Cerebellar cortex (tissue), 1 donor: ENCODE measurements at regions not wholly inside any gene's neighbourhood (a gene's known extent, or its start where the extent isn't known, plus 50 kb on each side); places are given as distances from the start of the nearest gene placed in this dataset.

Experiments used
- DNase-seq: peaks from one replicate; pipeline ENCODE4 v3.0.0-alpha.2; 2015; ENCODE audit warnings: low spot score

GRCh38 chr5:9922719-9923118, 292.6 kb upstream of the TAS2R1 start:
- no peak for DNase-seq

DNA sequence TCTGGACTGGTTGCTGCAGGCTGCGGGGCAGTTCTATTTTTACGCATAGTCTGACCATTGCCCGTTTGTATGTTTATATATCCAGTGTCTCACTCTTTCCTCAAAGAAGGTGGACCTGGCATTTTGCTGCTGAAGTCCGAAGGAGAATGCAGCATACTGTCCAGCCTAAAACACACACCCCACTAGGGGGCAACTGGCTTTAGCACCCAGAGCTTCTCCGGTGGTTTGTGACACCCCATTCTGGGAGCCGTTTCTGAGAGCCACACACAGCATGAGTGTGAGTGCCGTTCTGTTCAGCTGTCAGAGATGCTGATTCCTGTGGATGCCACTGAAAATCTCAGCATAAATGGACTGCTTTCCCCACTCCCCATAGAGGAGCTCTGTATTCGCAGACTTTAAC, 290.5 kb upstream of the TAS2R1 start:
- DNase-seq = no peak

GRCh38 chr5:9919306-9920030, 289.3 kb upstream of the TAS2R1 start:
- DNase-seq = no peak

DNA sequence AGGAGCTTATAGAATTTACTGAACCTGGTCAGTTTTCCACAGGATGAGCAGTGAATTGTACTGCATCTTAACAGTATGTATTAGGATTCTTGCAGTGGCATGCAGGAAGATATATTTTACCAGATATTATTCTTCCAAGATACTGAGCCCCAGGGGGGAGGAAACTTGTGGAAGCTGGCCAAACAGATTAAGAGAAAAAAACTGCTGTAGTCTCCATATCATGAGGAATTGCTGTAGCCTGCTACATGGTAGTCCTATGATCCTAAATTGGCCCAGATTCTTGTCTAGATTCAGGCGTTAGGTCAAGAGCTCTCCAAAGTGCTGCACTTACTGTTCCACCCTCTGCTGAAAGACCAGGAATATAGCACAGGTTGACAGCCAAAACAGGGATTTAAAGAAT, 275.5 kb upstream of the TAS2R1 start:
- DNase-seq = no peak

- DNase-seq = no peak
Measured at GRCh38 chr5:9903801-9904200, 273.6 kb upstream of the TAS2R1 start.

GRCh38 chr5:9898319-9898718, 268.2 kb upstream of the TAS2R1 start:
- peak; percentile 67 for DNase-seq

DNA sequence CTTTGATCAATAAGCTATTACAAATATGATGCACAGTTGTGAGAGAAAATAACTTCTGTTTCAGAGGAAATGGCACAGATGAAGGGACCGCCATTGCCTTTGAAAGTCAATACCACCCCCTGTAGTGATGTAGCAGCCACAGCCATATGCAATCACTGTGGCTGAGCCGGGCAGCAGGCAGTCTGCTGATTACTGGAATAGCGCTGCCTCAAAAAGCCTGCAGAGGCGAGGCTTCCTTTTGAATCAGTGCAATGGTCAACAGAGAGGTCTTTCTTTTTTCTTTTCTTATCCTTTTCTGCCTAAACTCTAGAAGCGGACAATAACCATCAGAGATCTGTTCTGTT, 265.1 kb upstream of the TAS2R1 start:
- no peak for DNase-seq

DNA sequence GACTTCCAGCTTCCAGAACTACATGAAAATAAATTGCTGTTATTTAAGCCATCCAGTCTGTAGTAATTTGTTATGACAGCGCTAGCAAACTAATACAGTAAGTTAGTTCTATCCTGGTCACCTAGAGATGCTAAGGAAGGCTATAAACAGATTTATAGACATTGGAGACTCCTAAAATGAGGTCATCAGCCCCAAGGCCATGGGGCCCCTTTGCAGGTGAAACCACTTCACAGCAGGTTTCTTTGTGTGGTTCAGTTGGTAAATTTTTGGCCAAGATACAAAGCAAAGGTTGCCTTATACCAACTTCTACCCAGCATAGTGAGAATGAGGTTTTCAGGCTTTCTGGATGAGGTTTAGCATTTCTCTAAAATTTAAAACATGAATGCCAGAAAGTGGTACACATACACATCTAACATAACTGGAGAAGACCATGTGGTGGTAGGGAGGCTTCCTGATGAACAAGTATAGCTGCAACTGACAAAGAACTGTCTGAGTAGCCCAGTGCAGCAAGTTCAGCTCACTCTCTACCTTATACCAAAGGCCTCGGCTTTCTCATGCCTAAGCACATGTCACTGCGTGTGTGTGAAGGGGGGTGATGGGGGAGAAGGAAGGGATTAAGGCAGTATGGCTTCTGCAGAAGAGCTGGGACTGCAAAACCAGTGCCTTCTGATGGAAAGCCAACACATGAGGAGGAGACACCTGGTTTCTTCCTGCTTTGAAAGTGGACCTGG, 264.6 kb upstream of the TAS2R1 start:
- DNase-seq = no peak

DNA sequence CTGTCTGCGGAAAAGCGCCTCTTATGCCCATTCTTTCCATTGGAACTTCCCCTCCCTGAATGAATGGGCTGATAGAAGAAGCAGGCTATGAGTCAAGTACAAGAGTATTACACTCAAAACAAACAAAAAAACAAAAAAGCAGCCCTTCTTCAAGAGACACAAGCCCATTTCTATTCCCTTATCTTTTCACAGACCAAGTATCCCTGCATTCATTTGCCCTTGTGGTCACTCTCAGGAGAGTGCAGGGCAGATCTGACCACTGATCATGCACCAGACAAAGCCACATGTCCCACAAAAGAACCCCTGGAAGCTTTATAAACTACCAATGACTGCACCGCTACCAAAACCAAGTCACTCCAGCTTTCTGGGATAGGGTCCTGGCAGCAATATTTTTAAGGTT, 262.5 kb upstream of the TAS2R1 start:
- DNase-seq = no peak

- DNase-seq = no peak
Measured at GRCh38 chr5:9889511-9889910, 259.4 kb upstream of the TAS2R1 start.

DNA sequence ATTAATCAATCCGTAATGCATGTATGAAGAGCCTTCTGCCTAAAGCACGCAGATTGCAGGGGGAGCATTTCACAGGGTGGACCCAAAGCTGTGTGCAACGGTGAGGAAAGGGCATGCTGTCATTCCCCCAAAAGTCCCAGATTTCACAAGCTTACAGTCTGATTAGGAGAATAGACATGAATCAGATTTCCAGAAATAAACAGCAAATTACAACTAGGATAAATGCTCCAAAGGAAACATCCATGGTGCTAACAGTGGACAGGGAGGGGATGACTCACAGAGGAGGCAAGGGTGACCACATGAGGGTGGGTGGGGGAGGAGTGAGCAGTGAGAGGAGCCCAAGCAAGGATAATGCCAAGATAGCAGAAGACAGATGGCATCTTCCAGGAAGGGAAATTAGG, 258.4 kb upstream of the TAS2R1 start:
- peak; percentile 73 for DNase-seq

DNA sequence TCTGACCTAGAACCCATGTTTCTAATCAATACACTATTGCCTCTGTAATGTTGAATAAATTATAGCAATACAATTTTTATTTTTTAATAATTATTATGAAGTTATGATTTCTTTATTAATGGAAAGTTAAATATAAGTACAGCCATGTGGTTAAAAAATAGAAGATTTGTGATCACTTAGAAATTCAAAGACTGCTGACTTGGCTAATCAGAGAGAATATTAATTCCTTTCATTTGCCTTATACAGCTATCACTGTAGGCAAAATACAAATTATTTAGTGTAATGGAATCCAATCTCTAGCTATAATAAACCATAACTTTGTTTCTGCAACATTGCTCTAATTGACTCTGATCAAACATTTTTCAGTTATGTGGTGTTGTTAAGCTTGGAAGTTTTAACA, 255.0 kb upstream of the TAS2R1 start:
- no peak for DNase-seq

DNA sequence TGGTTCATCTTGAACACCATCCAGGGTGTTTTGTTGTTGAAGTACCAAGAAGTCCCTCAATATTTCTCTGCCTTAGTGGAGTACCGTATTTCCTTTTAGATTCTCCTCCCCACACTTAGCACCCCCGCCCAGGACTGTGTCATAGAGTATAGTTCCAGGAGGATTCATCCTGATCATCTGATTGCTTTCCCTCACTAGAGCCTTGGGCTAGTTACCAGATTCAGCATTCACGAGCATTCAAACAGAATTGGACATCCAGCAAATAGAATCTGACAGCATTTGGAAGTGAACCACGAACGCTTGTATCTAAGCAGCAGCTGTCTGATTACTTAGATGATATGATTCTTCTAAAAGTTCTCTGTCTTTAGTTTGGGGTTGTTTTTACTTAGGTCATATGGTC, 248.1 kb upstream of the TAS2R1 start:
- no peak for DNase-seq

- no peak for DNase-seq
Measured at GRCh38 chr5:9877488-9877887, 247.3 kb upstream of the TAS2R1 start.

DNA sequence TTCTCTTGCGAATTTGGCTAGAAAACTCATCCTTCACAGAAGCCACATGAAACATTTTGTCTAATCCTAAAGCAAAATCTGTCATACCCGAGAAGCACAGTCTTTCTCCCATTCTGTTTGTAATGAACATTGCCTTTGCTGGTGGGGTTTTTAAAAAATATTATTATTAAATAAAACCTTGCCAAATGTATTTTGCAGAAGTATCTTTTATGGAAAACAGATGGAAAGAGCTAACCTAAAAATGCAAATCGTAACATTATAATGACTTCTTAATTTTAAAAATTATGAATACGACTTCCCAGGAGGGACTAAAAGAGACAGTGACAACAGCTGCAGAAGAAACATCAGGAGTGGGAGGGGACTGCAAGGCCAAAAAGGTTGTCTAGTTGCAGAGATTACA, 246.3 kb upstream of the TAS2R1 start:
- DNase-seq = no peak

- no peak for DNase-seq
Measured at GRCh38 chr5:9869616-9870288, 239.6 kb upstream of the TAS2R1 start.

DNA sequence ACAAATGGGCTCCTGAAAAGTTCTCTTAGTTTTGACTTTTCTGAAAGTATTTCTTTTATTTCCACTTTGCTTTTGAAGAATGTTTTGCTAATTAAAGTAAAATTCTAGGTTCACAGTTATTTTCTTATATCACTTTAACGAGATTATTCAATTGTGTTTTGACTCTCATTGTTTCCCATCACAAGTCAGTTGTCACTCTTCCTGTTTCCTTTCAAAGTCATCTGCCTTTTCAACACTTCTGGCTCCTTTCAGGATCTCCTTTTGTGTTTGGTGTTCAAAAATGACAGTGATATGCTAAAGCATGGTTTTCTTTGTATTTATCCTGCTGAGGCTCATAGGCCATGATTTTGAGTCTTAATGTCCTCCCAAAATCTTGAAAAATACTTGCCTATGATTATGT, 235.4 kb upstream of the TAS2R1 start:
- no peak for DNase-seq

DNA sequence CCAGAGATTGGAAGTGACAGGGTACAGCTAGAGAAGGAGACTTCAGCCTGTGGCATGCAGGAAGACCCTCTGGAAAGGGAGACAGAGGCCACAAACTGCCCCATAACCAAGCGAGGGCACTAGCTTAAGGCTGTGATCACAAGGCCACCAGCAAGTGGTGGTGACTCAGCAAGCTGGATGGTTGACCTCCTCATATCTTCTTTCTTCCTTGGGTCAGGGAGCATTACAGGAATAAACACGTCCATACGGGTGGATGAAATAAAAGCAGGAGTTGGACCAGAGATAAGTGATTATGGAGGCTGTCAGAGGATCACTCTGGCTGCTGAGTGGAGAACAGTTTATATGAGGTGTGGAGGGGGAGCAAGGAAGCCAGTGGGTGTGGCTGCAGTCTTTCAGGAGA, 234.6 kb upstream of the TAS2R1 start:
- no peak for DNase-seq

DNA sequence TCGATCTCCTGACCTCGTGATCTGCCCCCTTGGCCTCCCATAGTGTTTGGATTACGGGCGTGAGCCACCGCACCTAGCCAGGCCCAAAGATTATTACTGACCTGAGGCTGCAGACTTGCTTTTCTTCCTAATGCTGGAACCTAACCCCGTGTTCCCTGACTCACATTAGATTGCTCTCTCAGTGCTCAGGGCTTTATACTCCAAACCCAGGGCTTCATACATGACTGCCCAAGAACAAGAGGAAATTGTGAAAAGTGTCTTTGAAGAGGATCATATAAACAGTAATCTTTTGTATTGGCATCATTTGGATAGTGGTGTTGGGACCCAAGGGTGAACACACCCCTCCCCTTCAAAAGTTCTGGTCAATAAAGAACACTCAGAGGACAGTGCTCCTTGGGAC, 233.3 kb upstream of the TAS2R1 start:
- no peak for DNase-seq

- no peak for DNase-seq
Measured at GRCh38 chr5:9861666-9862256, 231.6 kb upstream of the TAS2R1 start.

DNA sequence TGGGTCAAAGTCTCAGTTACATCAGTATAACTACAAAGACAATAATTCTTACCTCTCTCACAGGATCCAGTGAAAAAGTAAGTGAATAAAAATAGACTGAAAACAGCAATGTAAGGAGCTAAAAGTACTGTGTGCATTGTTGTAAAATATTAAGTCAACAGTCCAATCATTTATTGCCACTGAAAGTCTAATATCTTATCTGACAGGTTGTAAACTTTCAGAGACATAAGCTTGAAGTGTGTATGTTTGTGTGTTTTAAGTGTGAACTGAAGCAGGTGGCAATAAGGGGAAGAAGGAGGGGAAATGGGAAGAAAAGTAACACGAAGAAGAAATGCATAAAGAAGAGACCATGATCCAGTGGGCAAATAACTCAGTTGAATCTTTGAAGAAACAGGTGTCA, 229.7 kb upstream of the TAS2R1 start:
- no peak for DNase-seq

DNA sequence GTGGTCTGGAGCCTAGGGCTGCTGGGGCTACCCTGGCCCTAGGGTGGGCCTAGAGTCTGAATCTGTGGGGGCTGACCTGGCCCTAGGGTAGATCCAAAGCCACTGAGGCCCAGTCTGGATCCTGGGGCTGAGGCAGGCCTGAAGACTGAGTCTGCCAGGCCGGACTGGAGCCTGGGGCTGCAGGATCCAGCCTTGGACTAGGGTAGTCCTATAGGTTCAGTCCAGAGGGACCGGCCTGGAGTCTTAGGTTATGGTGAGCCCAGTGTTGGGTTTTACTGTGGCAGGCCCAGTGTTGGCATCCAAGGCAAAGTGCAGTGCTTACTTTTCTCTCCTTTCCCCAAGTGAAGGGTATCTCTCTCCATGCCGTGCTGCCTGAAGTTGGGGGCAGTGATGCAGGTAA, 227.9 kb upstream of the TAS2R1 start:
- DNase-seq = no peak

GRCh38 chr5:9853309-9853708, 223.2 kb upstream of the TAS2R1 start:
- DNase-seq = no peak
